Gastrocnemius medialis (tissue), 4 donors: ENCODE measurements at regions not wholly inside any gene's neighbourhood (a gene's known extent, or its start where the extent isn't known, plus 50 kb on each side); places are given as distances from the start of the nearest gene placed in this dataset.

Experiments used
- ATAC-seq, 2 donors: fragments of 150-250 bp; one replicate each; pipeline ENCODE4 v1.9.1; 2016
- DNase-seq, 2 donors: peaks; one replicate each; pipeline ENCODE4 v3.0.0-alpha.2; 2019
- H3K27ac ChIP-seq, 4 donors: fragments of 200-600 bp; sonication (generic); 1 replicate in 1 of 4; 2 replicates in 3 of 4; pipeline ENCODE4 v1.5.1; 2016 to 2018; ENCODE audit warnings: mild to moderate bottlenecking in 2 of 4, moderate library complexity in 1 of 4
- H3K27me3 ChIP-seq, 3 donors: fragments of 200-600 bp; sonication (generic) in 2 of 3; 1 replicate in 1 of 3; 2 replicates in 2 of 3; pipeline versions ENCODE4 v1.5.1 to v1.6.0; 2016 to 2019; ENCODE audit warnings: mild to moderate bottlenecking in 1 of 3, moderate library complexity in 1 of 3
- H3K36me3 ChIP-seq, 2 donors: fragments of 200-600 bp; sonication (generic) in 1 of 2; one replicate each; pipeline ENCODE4 v1.5.1; 2017 to 2018
- H3K4me1 ChIP-seq, 2 donors: fragments of 200-600 bp; sonication (generic) in 1 of 2; one replicate each; pipeline ENCODE4 v1.5.1; 2016 to 2017; ENCODE audit warnings: mild to moderate bottlenecking in 2 of 2
- H3K4me3 ChIP-seq, 4 donors: fragments of 200-600 bp; sonication (generic) in 3 of 4; 1 replicate in 1 of 4; 2 replicates in 3 of 4; pipeline ENCODE4 v1.5.1; 2016 to 2019; ENCODE audit warnings: mild to moderate bottlenecking in 2 of 4
- H3K9me3 ChIP-seq, 3 donors: fragments of 200-600 bp; sonication (generic) in 2 of 3; 1 replicate in 1 of 3; 2 replicates in 2 of 3; pipeline ENCODE4 v1.5.1; 2016 to 2019
- POLR2A ChIP-seq, 2 donors: fragments of 450-650 bp; IDR thresholded peaks; one replicate each; pipeline ENCODE4 v1.6.1; 2017; ENCODE audit warnings: antibody characterized with exemption in 2 of 2, mild to moderate bottlenecking in 2 of 2, moderate library complexity in 2 of 2
- in situ Hi-C, 4 donors: fragments of 200-750 bp; cut with MboI; loops; one replicate each; pipeline versions ENCODE4 v1.15.0 to v1.8.0; 2017; ENCODE audit warnings: low sequenced_read_pairs in 4 of 4
- intact Hi-C: fragments of 100-400 bp; cut with DNase I; formaldehyde crosslinking; loops from one replicate; pipeline ENCODE4 v1.15.1; 2023; ENCODE audit warnings: low total_unique reads
- TF ChIP-seq, protein P1 (sequence below), 5 experiments: fragments of 450-650 bp in 3 of 5; fragments of 200-600 bp in 2 of 5; sonication (generic) in 2 of 5; IDR thresholded peaks in 4 of 5; conservative IDR thresholded peaks in 1 of 5; 1 replicate in 4 of 5; 2 replicates in 1 of 5; pipeline ENCODE4 v1.5.1; 2016 to 2019; ENCODE audit warnings: antibody characterized with exemption in 5 of 5, mild to moderate bottlenecking in 3 of 5, moderate library complexity in 3 of 5

DNA sequence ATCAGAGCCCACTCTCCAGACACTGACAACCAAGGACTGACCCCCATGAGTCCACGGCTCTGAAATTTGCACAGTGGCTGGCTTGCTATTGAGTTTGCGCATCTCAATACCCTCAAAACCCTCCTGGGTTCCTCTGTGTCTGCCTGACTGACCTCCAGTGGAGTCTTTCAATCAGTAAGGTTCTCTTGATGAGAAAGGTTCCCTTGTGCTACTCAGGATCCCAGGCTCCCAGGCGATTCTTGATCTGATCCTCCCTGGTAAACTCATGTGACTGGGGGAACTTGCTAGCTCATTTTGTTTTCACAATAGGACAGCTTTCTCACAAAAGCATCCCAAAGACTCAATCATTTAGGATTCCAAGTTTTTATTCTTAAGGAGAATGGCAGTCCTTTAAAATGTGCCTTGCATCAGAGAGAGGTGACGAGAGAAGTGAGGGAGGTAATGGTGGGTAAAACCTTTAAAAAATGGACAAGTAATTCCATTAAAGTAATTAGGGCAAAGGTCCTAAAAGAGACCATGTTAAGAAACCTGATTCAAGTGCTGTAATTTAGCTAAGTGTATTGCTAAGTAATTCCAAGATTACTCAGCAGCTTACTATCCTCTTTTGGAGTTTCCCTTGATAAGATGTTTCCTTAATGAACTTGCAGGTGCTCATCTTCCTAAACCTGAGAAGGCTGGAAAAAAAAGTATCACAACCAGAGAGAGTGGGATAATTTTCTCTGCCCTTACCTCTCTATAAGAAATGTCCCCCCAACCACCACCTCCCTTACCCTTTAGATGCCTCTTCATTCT lies 304.7 kb upstream of the SGK1 start:
- ATAC-seq (peak in 1 of 2 donors; percentile 31), DNase-seq (no peak)
- Histone ChIP-seq H3K4me1 (peaks cover 0 to 25% of the 10 kb centered on the region in 2 donors), H3K9me3 (no peaks in the 10 kb centered on the region), H3K36me3 (no peaks in the 10 kb centered on the region), H3K4me3 (no peak overlapping the region), H3K27me3 (no peaks in the 10 kb centered on the region), H3K27ac (peak overlapping the region in 1 of 4 donors; percentile 50)
- TF ChIP-seq POLR2A (IDR thresholded peaks at IDR 0.05), result no peak
- TF ChIP-seq, protein P1, sequence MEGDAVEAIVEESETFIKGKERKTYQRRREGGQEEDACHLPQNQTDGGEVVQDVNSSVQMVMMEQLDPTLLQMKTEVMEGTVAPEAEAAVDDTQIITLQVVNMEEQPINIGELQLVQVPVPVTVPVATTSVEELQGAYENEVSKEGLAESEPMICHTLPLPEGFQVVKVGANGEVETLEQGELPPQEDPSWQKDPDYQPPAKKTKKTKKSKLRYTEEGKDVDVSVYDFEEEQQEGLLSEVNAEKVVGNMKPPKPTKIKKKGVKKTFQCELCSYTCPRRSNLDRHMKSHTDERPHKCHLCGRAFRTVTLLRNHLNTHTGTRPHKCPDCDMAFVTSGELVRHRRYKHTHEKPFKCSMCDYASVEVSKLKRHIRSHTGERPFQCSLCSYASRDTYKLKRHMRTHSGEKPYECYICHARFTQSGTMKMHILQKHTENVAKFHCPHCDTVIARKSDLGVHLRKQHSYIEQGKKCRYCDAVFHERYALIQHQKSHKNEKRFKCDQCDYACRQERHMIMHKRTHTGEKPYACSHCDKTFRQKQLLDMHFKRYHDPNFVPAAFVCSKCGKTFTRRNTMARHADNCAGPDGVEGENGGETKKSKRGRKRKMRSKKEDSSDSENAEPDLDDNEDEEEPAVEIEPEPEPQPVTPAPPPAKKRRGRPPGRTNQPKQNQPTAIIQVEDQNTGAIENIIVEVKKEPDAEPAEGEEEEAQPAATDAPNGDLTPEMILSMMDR (IDR thresholded peaks at IDR 0.05 in 4 of 5, conservative IDR thresholded peaks at IDR 0.05 in 1 of 5), result no peak
- intact Hi-C loops, result no loop called here
- in situ Hi-C loops, result no loop called here

- DNase-seq (peak; percentile 25 to 54), ATAC-seq (peak; percentile 75 to 93)
- H3K36me3 ChIP-seq, result no peaks in the 10 kb centered on the region
- H3K4me3 ChIP-seq, result no peak overlapping the region
- H3K4me1 ChIP-seq, result peaks cover 0 to 25% of the 10 kb centered on the region in 2 donors
- intact Hi-C loops, result no loop called here
- H3K27ac ChIP-seq, result peak overlapping the region in 1 of 4 donors; percentile 50
- no peaks in the 10 kb centered on the region for H3K27me3 ChIP-seq
- no peak for TF ChIP-seq POLR2A (IDR thresholded peaks at IDR 0.05)
- TF ChIP-seq, protein P1 (IDR thresholded peaks at IDR 0.05 in 4 of 5, conservative IDR thresholded peaks at IDR 0.05 in 1 of 5), result no peak
- H3K9me3 ChIP-seq, result no peaks in the 10 kb centered on the region
- in situ Hi-C loops, result no loop called here
Measured at GRCh38 chr6:134621858-134622257, 303.9 kb upstream of the SGK1 start.

GRCh38 chr6:134619789-134620188 lies 301.9 kb upstream of the SGK1 start:
- H3K36me3 ChIP-seq, result no peaks in the 10 kb centered on the region
- in situ Hi-C loops, result no loop called here
- no peaks in the 10 kb centered on the region for H3K9me3 ChIP-seq
- intact Hi-C loops, result no loop called here
- H3K4me3 ChIP-seq, result no peak overlapping the region
- DNase-seq (no peak), ATAC-seq (no peak)
- no peak overlapping the region for H3K27ac ChIP-seq
- peaks cover 0 to 25% of the 10 kb centered on the region in 2 donors for H3K4me1 ChIP-seq
- TF ChIP-seq POLR2A (IDR thresholded peaks at IDR 0.05), result no peak
- TF ChIP-seq, protein P1 (IDR thresholded peaks at IDR 0.05 in 4 of 5, conservative IDR thresholded peaks at IDR 0.05 in 1 of 5), result no peak
- no peaks in the 10 kb centered on the region for H3K27me3 ChIP-seq

DNA sequence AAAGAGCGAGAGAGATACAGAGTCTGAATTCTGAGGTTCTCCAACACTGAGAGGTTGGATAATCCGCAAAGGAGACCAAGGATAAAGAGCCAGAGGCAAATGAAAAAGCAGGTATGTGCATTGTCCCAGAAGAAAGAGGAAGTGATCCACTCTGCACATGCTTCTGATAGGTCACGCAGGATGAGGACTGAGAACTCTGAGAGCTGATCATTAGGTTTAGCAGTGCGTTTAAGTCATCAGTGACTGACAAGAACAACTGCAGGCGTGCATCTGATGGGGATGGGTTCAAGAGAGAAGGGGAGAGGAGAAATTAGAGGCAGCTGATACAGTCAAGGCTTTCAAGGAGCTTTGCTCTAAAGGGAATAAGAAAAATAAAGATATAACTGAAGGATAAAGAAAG lies 301.2 kb upstream of the SGK1 start:
- intact Hi-C loops (no loop called here), in situ Hi-C loops (no loop called here)
- no peak for DNase-seq
- Histone ChIP-seq H3K4me1 (peaks cover 0 to 22% of the 10 kb centered on the region in 2 donors), H3K9me3 (no peaks in the 10 kb centered on the region), H3K27me3 (no peaks in the 10 kb centered on the region), H3K27ac (no peak overlapping the region), H3K36me3 (no peaks in the 10 kb centered on the region), H3K4me3 (no peak overlapping the region)
- ATAC-seq, result no peak
- TF ChIP-seq, protein P1 (IDR thresholded peaks at IDR 0.05 in 4 of 5, conservative IDR thresholded peaks at IDR 0.05 in 1 of 5), result no peak
- no peak for TF ChIP-seq POLR2A (IDR thresholded peaks at IDR 0.05)
